ENCODE measurements at regions not wholly inside any gene's neighbourhood (a gene's known extent, or its start where the extent isn't known, plus 50 kb on each side); places are given as distances from the start of the nearest gene placed in this dataset.

DNA sequence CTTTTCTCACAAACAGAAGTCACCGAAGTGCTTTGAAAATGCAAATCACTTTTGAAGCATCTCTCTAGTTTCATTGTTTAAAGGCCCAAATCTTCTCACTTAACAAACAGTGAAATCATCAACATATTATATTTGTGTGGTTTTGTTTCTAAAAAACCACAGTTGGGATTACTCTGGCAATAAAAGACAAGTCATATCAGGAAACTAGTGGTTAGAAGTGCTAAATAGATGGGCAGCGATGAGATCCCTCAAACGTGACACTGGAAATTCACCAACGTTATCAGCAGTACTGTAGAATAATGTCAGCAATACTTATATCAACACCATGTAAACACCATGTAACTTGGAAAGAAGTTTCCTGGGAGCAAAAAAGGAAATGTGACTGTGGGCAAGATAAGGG, 893.5 kb downstream of the SUCLG1 start:
- no peaks in the 10 kb centered on the region for H3K9me3 ChIP-seq (ENCODE audit: low read depth)
- no peaks in the 10 kb centered on the region for H4K20me1 ChIP-seq (ENCODE audit: insufficient read depth, poor library complexity, severe bottlenecking)
- WGBS (ENCODE audit: low lambda C conversion rate, missing lambda C conversion rate), result 68% methylated on average over 4 of the region's 4 CpGs
- TF ChIP-seq EZH2phosphoT487 (IDR thresholded peaks at IDR 0.05; ENCODE audit: low read depth, severe bottlenecking, unreplicated experiment), result no peak
- no peak for TF ChIP-seq EZH2 (IDR thresholded peaks at IDR 0.05; ENCODE audit: borderline replicate concordance)
- TF ChIP-seq, protein P1, sequence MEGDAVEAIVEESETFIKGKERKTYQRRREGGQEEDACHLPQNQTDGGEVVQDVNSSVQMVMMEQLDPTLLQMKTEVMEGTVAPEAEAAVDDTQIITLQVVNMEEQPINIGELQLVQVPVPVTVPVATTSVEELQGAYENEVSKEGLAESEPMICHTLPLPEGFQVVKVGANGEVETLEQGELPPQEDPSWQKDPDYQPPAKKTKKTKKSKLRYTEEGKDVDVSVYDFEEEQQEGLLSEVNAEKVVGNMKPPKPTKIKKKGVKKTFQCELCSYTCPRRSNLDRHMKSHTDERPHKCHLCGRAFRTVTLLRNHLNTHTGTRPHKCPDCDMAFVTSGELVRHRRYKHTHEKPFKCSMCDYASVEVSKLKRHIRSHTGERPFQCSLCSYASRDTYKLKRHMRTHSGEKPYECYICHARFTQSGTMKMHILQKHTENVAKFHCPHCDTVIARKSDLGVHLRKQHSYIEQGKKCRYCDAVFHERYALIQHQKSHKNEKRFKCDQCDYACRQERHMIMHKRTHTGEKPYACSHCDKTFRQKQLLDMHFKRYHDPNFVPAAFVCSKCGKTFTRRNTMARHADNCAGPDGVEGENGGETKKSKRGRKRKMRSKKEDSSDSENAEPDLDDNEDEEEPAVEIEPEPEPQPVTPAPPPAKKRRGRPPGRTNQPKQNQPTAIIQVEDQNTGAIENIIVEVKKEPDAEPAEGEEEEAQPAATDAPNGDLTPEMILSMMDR (IDR thresholded peaks at IDR 0.05; ENCODE audit: poor library complexity), result no peak
- H3K79me2 ChIP-seq, result no peaks in the 10 kb centered on the region
- no peak overlapping the region for H3K4me3 ChIP-seq
- H3K27ac ChIP-seq, result no peak overlapping the region
- DNase-seq (ENCODE audit: low spot score), result no peak
- no peak overlapping the region for H3K4me2 ChIP-seq
- H2AFZ ChIP-seq, result no peak overlapping the region
- no peaks in the 10 kb centered on the region for H3K4me1 ChIP-seq (ENCODE audit: insufficient read depth)
- H3K36me3 ChIP-seq (replicated peaks; ENCODE audit: insufficient read depth, low read depth), result no peaks in the 10 kb centered on the region
- H3K27me3 ChIP-seq, result no peaks in the 10 kb centered on the region
- H3K9me2 ChIP-seq (replicated peaks; ENCODE audit: insufficient read depth), result no peaks in the 10 kb centered on the region

DNA sequence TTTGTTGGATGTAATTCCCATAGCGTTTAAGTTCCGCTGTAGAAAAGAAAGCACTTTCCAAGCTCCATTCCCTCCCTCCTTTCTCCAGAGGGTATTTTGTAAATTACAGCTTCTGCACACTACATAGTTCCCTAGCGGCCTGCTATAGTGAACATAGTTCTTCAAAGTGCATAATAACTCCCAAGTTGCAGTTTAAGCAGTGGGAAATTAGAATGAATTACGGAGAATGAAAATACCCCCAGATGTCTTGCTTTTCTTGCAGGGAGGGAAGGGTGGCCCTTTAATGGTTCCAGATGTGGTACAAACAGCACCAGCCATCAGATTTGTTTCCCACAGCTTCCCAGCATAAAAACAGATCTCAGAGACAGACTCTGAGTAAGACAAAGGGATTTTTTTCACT, 893.9 kb downstream of the SUCLG1 start:
- H3K27ac ChIP-seq, result no peak overlapping the region
- DNase-seq (ENCODE audit: low spot score), result no peak
- TF ChIP-seq, protein P1 (IDR thresholded peaks at IDR 0.05; ENCODE audit: poor library complexity), result no peak
- TF ChIP-seq EZH2phosphoT487 (IDR thresholded peaks at IDR 0.05; ENCODE audit: low read depth, severe bottlenecking, unreplicated experiment), result no peak
- no peak for TF ChIP-seq EZH2 (IDR thresholded peaks at IDR 0.05; ENCODE audit: borderline replicate concordance)
- no peaks in the 10 kb centered on the region for H4K20me1 ChIP-seq (ENCODE audit: insufficient read depth, poor library complexity, severe bottlenecking)
- H3K4me1 ChIP-seq (ENCODE audit: insufficient read depth), result no peaks in the 10 kb centered on the region
- H3K4me3 ChIP-seq, result no peak overlapping the region
- no peak overlapping the region for H2AFZ ChIP-seq
- no peaks in the 10 kb centered on the region for H3K27me3 ChIP-seq
- 61% methylated on average over 4 of the region's 4 CpGs for WGBS (ENCODE audit: low lambda C conversion rate, missing lambda C conversion rate)
- H3K4me2 ChIP-seq, result no peak overlapping the region
- no peaks in the 10 kb centered on the region for H3K36me3 ChIP-seq (replicated peaks; ENCODE audit: insufficient read depth, low read depth)
- H3K9me3 ChIP-seq (ENCODE audit: low read depth), result no peaks in the 10 kb centered on the region
- H3K9me2 ChIP-seq (replicated peaks; ENCODE audit: insufficient read depth), result no peaks in the 10 kb centered on the region
- no peaks in the 10 kb centered on the region for H3K79me2 ChIP-seq

DNA sequence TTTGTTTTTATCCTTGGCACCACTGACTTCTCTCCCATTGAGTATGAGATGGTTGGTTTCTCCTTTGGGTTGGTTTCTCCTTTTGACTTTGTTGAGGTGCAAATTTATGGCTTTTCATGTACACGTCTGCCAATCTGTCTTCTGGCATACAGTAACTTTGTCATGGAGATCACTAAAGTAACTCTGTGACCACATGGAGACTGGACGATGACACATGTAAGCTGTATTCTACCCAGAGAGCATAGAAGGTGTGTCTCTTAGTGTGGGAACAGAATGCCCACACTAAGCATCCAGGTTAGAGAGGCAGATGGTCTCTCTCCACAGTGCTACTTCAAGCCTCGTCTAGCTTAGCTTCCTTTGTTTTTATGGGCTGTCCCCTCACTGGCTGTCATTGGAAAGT, 897.5 kb downstream of the SUCLG1 start:
- no peak overlapping the region for H3K4me3 ChIP-seq
- WGBS (ENCODE audit: low lambda C conversion rate, missing lambda C conversion rate), result 76% methylated on average over 3 of the region's 3 CpGs
- H3K9me2 ChIP-seq (replicated peaks; ENCODE audit: insufficient read depth), result no peaks in the 10 kb centered on the region
- H4K20me1 ChIP-seq (ENCODE audit: insufficient read depth, poor library complexity, severe bottlenecking), result no peaks in the 10 kb centered on the region
- DNase-seq (ENCODE audit: low spot score), result no peak
- no peaks in the 10 kb centered on the region for H3K79me2 ChIP-seq
- H3K4me1 ChIP-seq (ENCODE audit: insufficient read depth), result no peaks in the 10 kb centered on the region
- H3K4me2 ChIP-seq, result no peak overlapping the region
- H3K27me3 ChIP-seq, result no peaks in the 10 kb centered on the region
- no peak overlapping the region for H3K27ac ChIP-seq
- no peaks in the 10 kb centered on the region for H3K36me3 ChIP-seq (replicated peaks; ENCODE audit: insufficient read depth, low read depth)
- H2AFZ ChIP-seq, result no peak overlapping the region
- TF ChIP-seq EZH2phosphoT487 (IDR thresholded peaks at IDR 0.05; ENCODE audit: low read depth, severe bottlenecking, unreplicated experiment), result no peak
- TF ChIP-seq, protein P1 (IDR thresholded peaks at IDR 0.05; ENCODE audit: poor library complexity), result no peak
- TF ChIP-seq EZH2 (IDR thresholded peaks at IDR 0.05; ENCODE audit: borderline replicate concordance), result no peak
- H3K9me3 ChIP-seq (ENCODE audit: low read depth), result no peaks in the 10 kb centered on the region

DNA sequence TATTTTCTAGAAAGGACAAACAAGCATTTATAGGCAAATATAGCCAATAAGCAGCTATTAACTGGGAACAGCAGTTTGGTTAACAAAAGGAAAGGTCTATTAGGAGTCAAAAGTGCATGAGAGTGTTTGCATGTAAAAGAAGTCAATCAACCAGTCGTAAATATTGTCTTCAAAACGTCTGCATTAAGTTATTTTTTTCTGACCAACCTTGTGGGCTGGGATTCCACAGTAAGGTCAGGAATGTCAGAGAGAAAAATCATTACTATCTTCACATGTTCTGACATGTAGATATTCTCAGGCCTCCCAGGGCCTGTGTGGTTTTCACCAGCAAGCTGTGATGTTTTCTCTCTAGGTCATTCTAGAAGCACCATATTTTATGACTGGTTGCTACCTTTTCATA, 922.5 kb downstream of the SUCLG1 start:
- H3K9me3 ChIP-seq (ENCODE audit: low read depth), result no peaks in the 10 kb centered on the region
- TF ChIP-seq EZH2 (IDR thresholded peaks at IDR 0.05; ENCODE audit: borderline replicate concordance), result no peak
- no peak for TF ChIP-seq EZH2phosphoT487 (IDR thresholded peaks at IDR 0.05; ENCODE audit: low read depth, severe bottlenecking, unreplicated experiment)
- TF ChIP-seq, protein P1 (IDR thresholded peaks at IDR 0.05; ENCODE audit: poor library complexity), result no peak
- WGBS (ENCODE audit: low lambda C conversion rate, missing lambda C conversion rate), result 39% methylated on average over 2 of the region's 2 CpGs

More for the DNA sequence above, 922.5 kb downstream of the SUCLG1 start:
- Histone ChIP-seq H3K4me1 (ENCODE audit: insufficient read depth) (no peaks in the 10 kb centered on the region), H3K27me3 (no peaks in the 10 kb centered on the region), H3K36me3 (replicated peaks; ENCODE audit: insufficient read depth, low read depth) (no peaks in the 10 kb centered on the region), H2AFZ (no peak overlapping the region), H3K79me2 (no peaks in the 10 kb centered on the region), H4K20me1 (ENCODE audit: insufficient read depth, poor library complexity, severe bottlenecking) (no peaks in the 10 kb centered on the region), H3K9me2 (replicated peaks; ENCODE audit: insufficient read depth) (no peaks in the 10 kb centered on the region), H3K4me3 (no peak overlapping the region), H3K27ac (no peak overlapping the region), H3K4me2 (no peak overlapping the region)
- no peak for DNase-seq (ENCODE audit: low spot score)
